Stimulated activated CD8-positive, alpha-beta memory T cell treated with anti-CD3 and anti-CD28 coated beads, Interleukin-7, amount 100 ng/mL, for 24 hours (primary cell): ENCODE measurements at regions not wholly inside any gene's neighbourhood (a gene's known extent, or its start where the extent isn't known, plus 50 kb on each side); places are given as distances from the start of the nearest gene placed in this dataset.
"Not testable (repeated sequence)": the region's sequence is repeated elsewhere in the genome, so short reads cannot be mapped to it uniquely, and the experiment has no call there.

Experiments
- DNase-seq: peaks from one replicate; pipeline ENCODE4 v3.0.0-alpha.2; 2020; ENCODE audit warnings: low read depth

GRCh38 chr4:82077471-82077995 lies 296.3 kb downstream of the HNRNPD start:
- DNase-seq = not testable (repeated sequence)

- no peak for DNase-seq
Measured at GRCh38 chr4:82076809-82077208, 297.0 kb downstream of the HNRNPD start.

GRCh38 chr4:82076359-82076758 lies 297.4 kb downstream of the HNRNPD start:
- DNase-seq = no peak

- DNase-seq = no peak
Measured at GRCh38 chr4:82071951-82072350, 301.8 kb downstream of the HNRNPD start.

- DNase-seq = no peak
Measured at GRCh38 chr4:82069883-82070638, 303.7 kb downstream of the HNRNPD start.

- no peak for DNase-seq
Measured at GRCh38 chr4:82063017-82063416, 310.8 kb downstream of the HNRNPD start.

- no peak for DNase-seq
Measured at GRCh38 chr4:82057990-82058544, 315.7 kb downstream of the HNRNPD start.

GRCh38 chr4:82055156-82055555 lies 318.6 kb downstream of the HNRNPD start:
- DNase-seq = no peak

- DNase-seq = no peak
Measured at GRCh38 chr4:82053396-82053795, 320.4 kb downstream of the HNRNPD start.

GRCh38 chr4:82050796-82051195 lies 323.0 kb downstream of the HNRNPD start:
- no peak for DNase-seq

- DNase-seq = no peak
Measured at GRCh38 chr4:82049294-82049693, 324.5 kb downstream of the HNRNPD start.

GRCh38 chr4:82047731-82048130 lies 326.1 kb downstream of the HNRNPD start:
- no peak for DNase-seq

- DNase-seq = no peak
Measured at GRCh38 chr4:82046796-82047195, 327.0 kb downstream of the HNRNPD start.

GRCh38 chr4:82045267-82045666 lies 328.5 kb downstream of the HNRNPD start:
- DNase-seq = no peak

GRCh38 chr4:82044141-82044993 lies 329.4 kb downstream of the HNRNPD start:
- DNase-seq = no peak

GRCh38 chr4:82043809-82044137 lies 330.0 kb downstream of the HNRNPD start:
- no peak for DNase-seq

- DNase-seq = no peak
Measured at GRCh38 chr4:82043081-82043808, 330.5 kb downstream of the HNRNPD start.

GRCh38 chr4:82042042-82042441 lies 331.7 kb downstream of the HNRNPD start:
- no peak for DNase-seq

- DNase-seq = no peak
Measured at GRCh38 chr4:82038936-82039335, 334.9 kb downstream of the HNRNPD start.

- DNase-seq = no peak
Measured at GRCh38 chr4:82036181-82036580, 337.6 kb downstream of the HNRNPD start.

- no peak for DNase-seq
Measured at GRCh38 chr4:82034878-82035277, 338.9 kb downstream of the HNRNPD start.

- no peak for DNase-seq
Measured at GRCh38 chr4:82033862-82034261, 339.9 kb downstream of the HNRNPD start.
